Ovary (tissue), 3 donors: ENCODE measurements at regions not wholly inside any gene's neighbourhood (a gene's known extent, or its start where the extent isn't known, plus 50 kb on each side); places are given as distances from the start of the nearest gene placed in this dataset.

Experiments
- POLR2A ChIP-seq: fragments of 450-650 bp; IDR thresholded peaks from one replicate; pipeline ENCODE4 v1.6.1; 2017; ENCODE audit warnings: antibody characterized with exemption, mild to moderate bottlenecking, moderate library complexity
- TF ChIP-seq, protein P1 (sequence below), 3 donors: fragments of 450-650 bp in 2 of 3; fragments of 200-600 bp in 1 of 3; IDR thresholded peaks; one replicate each; pipeline versions ENCODE4 v1.5.1 to v1.8.0; 2016 to 2022; ENCODE audit warnings: antibody characterized with exemption in 3 of 3, mild to moderate bottlenecking in 1 of 3
- donor health status: DM: no; HTN: no; CAD: no.

DNA sequence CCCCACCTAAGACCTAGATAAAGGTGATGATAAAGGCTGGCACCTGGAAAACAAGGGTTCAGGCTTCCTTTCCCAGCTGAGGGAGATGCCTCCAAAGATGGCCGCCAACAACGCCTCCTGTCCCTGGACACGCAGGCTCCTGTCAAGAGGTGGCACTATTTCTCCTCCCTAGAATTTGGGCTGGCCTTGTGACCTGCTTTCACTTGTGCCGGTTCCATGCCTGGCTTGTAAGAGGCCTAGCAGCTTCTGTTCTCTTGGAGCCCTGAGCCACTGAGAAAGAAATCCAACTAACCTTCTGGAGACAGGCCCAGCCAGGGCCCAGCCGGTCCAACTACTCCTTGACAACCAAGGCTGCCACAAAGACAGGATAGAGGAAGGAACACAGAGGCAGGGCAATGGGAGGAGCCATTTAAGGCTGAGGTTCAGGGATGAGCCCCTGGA is 60.2 kb upstream of the RALY start:
- TF ChIP-seq, protein P1, sequence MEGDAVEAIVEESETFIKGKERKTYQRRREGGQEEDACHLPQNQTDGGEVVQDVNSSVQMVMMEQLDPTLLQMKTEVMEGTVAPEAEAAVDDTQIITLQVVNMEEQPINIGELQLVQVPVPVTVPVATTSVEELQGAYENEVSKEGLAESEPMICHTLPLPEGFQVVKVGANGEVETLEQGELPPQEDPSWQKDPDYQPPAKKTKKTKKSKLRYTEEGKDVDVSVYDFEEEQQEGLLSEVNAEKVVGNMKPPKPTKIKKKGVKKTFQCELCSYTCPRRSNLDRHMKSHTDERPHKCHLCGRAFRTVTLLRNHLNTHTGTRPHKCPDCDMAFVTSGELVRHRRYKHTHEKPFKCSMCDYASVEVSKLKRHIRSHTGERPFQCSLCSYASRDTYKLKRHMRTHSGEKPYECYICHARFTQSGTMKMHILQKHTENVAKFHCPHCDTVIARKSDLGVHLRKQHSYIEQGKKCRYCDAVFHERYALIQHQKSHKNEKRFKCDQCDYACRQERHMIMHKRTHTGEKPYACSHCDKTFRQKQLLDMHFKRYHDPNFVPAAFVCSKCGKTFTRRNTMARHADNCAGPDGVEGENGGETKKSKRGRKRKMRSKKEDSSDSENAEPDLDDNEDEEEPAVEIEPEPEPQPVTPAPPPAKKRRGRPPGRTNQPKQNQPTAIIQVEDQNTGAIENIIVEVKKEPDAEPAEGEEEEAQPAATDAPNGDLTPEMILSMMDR (IDR thresholded peaks at IDR 0.05), result no peak
- no peak for TF ChIP-seq POLR2A
